Activated B cell treated with CpG ODN at 0.5 μM for 24 hours (primary cell): ENCODE measurements at regions not wholly inside any gene's neighbourhood (a gene's known extent, or its start where the extent isn't known, plus 50 kb on each side); places are given as distances from the start of the nearest gene placed in this dataset.

Source experiments
- ATAC-seq: fragments of 200-7000 bp; cut with Tn5 transposase; one replicate; pipeline ENCODE4 v1.10.0; 2021; ENCODE audit warnings: low read depth, mild to moderate bottlenecking, moderate library complexity
- CTCF ChIA-PET: fragments of 350-600 bp; sonication (Branson Sonifier 250); formaldehyde crosslinking; loops from one replicate; lab custom pipeline; 2021; ENCODE audit warnings: antibody characterized with exemption; lab: Charles Lee
- POLR2A ChIA-PET: fragments of 350-600 bp; sonication (Branson Sonifier 250); formaldehyde crosslinking; loops from one replicate; lab custom pipeline; 2021; ENCODE audit warnings: antibody characterized with exemption; lab: Charles Lee
- DNase-seq: peaks from one replicate; pipeline ENCODE4 v3.0.0; 2022
- H3K27ac Mint-ChIP-seq: one replicate; pipeline ENCODE4 v1.8.0; 2020; ENCODE audit warnings: mixed read lengths
- H3K27me3 Mint-ChIP-seq: one replicate; pipeline ENCODE4 v1.8.0; 2021; ENCODE audit warnings: mixed read lengths
- H3K36me3 Mint-ChIP-seq: one replicate; pipeline ENCODE4 v1.8.0; 2021; ENCODE audit warnings: low read depth, mixed read lengths
- H3K4me1 Mint-ChIP-seq: one replicate; pipeline ENCODE4 v1.8.0; 2021; ENCODE audit warnings: mixed read lengths
- H3K4me3 Mint-ChIP-seq: one replicate; pipeline ENCODE4 v1.8.0; 2020; ENCODE audit warnings: mild to moderate bottlenecking, mixed read lengths
- H3K9me3 Mint-ChIP-seq: one replicate; pipeline ENCODE4 v1.8.0; 2020; ENCODE audit warnings: mixed read lengths
- intact Hi-C: fragments of 100-400 bp; cut with micrococcal nuclease; formaldehyde crosslinking; loops from one replicate; pipeline ENCODE4 v1.15.1; 2024
- TF ChIP-seq, protein P1 (sequence below): fragments of 200-600 bp; IDR thresholded peaks from one replicate; pipeline ENCODE4 v1.8.0; 2022; ENCODE audit warnings: antibody characterized with exemption, mild to moderate bottlenecking

DNA sequence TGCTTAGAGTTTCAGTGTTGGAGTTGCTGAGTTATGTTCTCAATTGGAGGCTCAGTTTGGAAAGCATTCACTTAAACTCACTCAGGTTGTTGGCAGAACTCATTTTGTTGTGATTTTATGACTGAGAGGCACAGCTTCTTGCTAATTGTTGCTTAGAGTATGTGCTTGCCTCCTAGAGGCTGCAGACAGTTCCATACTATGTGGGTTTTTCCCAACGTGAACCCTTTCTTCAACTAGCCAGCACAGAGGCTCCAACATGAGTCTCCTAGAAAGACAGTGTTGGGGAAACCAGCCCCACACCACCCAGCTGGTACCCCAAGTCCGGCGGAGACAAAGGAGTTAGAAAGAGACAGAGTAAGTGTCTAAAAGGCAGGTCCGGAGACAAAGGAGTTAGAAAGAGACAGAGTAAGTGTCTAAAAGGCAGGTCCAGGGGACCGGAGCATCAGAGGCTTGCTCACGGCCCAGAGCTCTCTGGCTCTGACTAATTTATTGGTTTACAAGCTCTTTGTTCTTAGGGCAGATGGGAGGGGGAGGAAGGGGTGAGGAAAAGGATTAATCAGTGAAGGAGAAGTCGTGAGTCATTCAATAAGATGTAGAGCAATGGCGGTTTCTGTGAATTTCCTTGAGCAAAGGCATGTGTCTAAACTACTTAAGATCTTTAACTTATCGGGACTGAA is 999.7 kb upstream of the LRRTM1 start:
- ATAC-seq (no peak), DNase-seq (no peak)
- intact Hi-C loops: no loop called here
- Mint-ChIP-seq H3K27me3 (no peaks in the 10 kb centered on the region), H3K4me1 (no peaks in the 10 kb centered on the region), H3K36me3 (no peaks in the 10 kb centered on the region), H3K4me3 (no peak overlapping the region), H3K27ac (no peak overlapping the region), H3K9me3 (peaks cover 11% of the 10 kb centered on the region)
- ChIA-PET CTCF (no interaction called here), POLR2A (no interaction called here)
- TF ChIP-seq, protein P1, sequence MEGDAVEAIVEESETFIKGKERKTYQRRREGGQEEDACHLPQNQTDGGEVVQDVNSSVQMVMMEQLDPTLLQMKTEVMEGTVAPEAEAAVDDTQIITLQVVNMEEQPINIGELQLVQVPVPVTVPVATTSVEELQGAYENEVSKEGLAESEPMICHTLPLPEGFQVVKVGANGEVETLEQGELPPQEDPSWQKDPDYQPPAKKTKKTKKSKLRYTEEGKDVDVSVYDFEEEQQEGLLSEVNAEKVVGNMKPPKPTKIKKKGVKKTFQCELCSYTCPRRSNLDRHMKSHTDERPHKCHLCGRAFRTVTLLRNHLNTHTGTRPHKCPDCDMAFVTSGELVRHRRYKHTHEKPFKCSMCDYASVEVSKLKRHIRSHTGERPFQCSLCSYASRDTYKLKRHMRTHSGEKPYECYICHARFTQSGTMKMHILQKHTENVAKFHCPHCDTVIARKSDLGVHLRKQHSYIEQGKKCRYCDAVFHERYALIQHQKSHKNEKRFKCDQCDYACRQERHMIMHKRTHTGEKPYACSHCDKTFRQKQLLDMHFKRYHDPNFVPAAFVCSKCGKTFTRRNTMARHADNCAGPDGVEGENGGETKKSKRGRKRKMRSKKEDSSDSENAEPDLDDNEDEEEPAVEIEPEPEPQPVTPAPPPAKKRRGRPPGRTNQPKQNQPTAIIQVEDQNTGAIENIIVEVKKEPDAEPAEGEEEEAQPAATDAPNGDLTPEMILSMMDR: no peak

DNA sequence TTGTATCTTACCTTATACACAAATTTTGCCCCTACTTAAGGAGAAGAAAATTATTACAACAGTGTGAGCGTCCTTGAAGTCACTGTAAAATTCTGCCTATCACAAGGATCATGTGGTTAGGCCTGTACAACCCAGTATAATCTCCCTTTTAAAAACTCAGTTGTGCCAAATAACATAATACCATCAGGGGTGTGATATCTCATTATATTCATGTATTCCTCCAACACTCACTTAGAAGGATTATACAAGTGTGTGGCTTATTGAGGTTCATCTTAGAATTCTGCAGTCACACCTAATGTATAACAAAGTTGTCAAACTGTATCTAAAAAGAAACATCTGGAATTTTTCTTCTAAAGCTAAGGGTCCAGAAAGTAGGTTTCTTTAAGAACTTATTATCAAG is 998.8 kb upstream of the LRRTM1 start:
- no peak for ATAC-seq
- Mint-ChIP-seq H3K4me1 (no peaks in the 10 kb centered on the region), H3K4me3 (no peak overlapping the region), H3K27ac (no peak overlapping the region), H3K27me3 (no peaks in the 10 kb centered on the region), H3K9me3 (peaks cover 10% of the 10 kb centered on the region), H3K36me3 (no peaks in the 10 kb centered on the region)
- intact Hi-C loops: no loop called here
- ChIA-PET POLR2A (no interaction called here), CTCF (no interaction called here)
- TF ChIP-seq, protein P1: no peak
- no peak for DNase-seq

DNA sequence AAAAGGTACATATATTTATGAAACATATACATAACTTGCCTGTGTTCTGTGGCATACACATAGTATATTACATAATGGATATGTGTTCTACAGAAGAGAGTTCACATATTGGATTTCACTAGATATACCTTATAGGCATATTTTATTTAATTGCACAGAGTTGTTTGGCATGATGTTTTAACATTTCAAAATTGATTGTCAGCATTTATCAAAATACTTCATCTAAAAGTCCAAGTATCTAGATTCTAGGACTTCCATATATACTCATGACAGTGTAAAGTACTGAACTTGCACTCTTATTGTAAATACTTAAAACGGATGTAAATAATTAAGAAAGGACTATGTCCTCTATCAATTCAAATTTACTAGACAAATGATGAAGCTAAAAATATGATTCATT is 995.3 kb upstream of the LRRTM1 start:
- Mint-ChIP-seq H3K27me3 (no peaks in the 10 kb centered on the region), H3K4me3 (no peak overlapping the region), H3K4me1 (no peaks in the 10 kb centered on the region), H3K36me3 (no peaks in the 10 kb centered on the region), H3K27ac (no peak overlapping the region), H3K9me3 (peaks cover 12% of the 10 kb centered on the region)
- no peak for DNase-seq
- CTCF ChIA-PET: no interaction called here
- TF ChIP-seq, protein P1: no peak
- POLR2A ChIA-PET: no interaction called here
- no peak for ATAC-seq
- intact Hi-C loops: no loop called here

DNA sequence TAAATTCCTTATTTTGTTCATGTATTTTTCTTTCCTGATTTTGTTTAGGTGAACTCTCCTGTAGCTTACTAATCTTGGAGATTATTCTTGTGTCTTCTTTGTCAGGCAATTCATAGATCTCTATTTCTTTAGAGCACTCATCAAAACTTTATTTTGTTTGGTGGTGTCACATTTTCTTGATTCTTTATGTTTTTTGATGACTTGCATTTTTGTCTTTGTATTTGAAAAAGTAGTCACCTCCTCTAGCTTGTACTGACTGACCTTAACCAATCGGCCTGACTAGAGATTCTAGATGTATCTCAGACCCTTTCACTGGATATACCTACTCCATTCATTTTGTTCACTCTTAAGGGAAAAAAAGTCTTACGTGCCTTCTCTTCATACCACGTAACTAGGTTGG is 986.3 kb upstream of the LRRTM1 start:
- POLR2A ChIA-PET: no interaction called here
- peaks cover 8% of the 10 kb centered on the region for H3K9me3 Mint-ChIP-seq
- H3K27me3 Mint-ChIP-seq: no peaks in the 10 kb centered on the region
- no peak for ATAC-seq
- TF ChIP-seq, protein P1: no peak
- no peak overlapping the region for H3K27ac Mint-ChIP-seq
- intact Hi-C loops: no loop called here
- no peak for DNase-seq
- H3K4me1 Mint-ChIP-seq: no peaks in the 10 kb centered on the region
- no peaks in the 10 kb centered on the region for H3K36me3 Mint-ChIP-seq
- H3K4me3 Mint-ChIP-seq: no peak overlapping the region
- CTCF ChIA-PET: no interaction called here

DNA sequence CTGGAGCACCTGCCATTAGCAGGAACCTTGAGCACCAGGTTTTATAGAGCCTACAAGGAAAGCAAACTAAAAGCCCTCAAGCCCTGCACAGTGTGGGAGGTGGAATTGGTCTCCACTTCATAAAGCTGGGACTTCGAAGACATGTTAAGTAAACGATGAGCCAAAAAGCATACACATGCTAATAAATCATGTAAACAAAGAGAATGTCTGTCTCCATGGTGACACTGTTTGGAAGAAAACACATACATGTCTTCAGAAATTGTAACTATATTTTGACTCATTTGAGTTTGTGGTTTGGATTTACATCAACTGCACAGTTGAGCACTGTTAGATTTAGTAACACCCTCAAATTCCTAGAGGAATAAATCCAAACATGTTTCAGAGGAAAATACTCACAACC is 978.5 kb upstream of the LRRTM1 start:
- intact Hi-C loops: no loop called here

More for the DNA sequence above, 978.5 kb upstream of the LRRTM1 start:
- no peak overlapping the region for H3K4me3 Mint-ChIP-seq
- ChIA-PET POLR2A (no interaction called here), CTCF (no interaction called here)
- H3K27me3 Mint-ChIP-seq: no peaks in the 10 kb centered on the region
- ATAC-seq (no peak), DNase-seq (no peak)
- no peak overlapping the region for H3K27ac Mint-ChIP-seq
- no peaks in the 10 kb centered on the region for H3K4me1 Mint-ChIP-seq
- H3K9me3 Mint-ChIP-seq: peaks cover 5% of the 10 kb centered on the region
- H3K36me3 Mint-ChIP-seq: no peaks in the 10 kb centered on the region
- TF ChIP-seq, protein P1: no peak
